Natural killer cell (primary cell): ENCODE measurements at regions not wholly inside any gene's neighbourhood (a gene's known extent, or its start where the extent isn't known, plus 50 kb on each side); places are given as distances from the start of the nearest gene placed in this dataset.

Experiments
- ATAC-seq, 3 donors: fragments of 150-1000 bp in 2 of 3; fragments of 200-7000 bp in 1 of 3; cut with Tn5 transposase; 1 replicate in 1 of 3; 2 replicates in 2 of 3; pipeline ENCODE4 v1.10.0; 2021; ENCODE audit warnings: mild to moderate bottlenecking in 2 of 3, moderate library complexity in 2 of 3
- DNase-seq, 2 donors: peaks; one replicate each; pipeline versions ENCODE4 v3.0.0 to v3.0.0-alpha.2; 2013 to 2021; ENCODE audit warnings: mixed read lengths in 1 of 2
- H3K27ac ChIP-seq: one replicate; pipeline ENCODE4 v1.5.1; 2013; ENCODE audit warnings: mild to moderate bottlenecking, low read length
- H3K27me3 ChIP-seq: one replicate; pipeline ENCODE4 v1.6.1; 2013; ENCODE audit warnings: low read length; ENCODE audit not compliant: control insufficient read depth, insufficient read depth
- H3K36me3 ChIP-seq: one replicate; pipeline ENCODE4 v1.6.1; 2013; ENCODE audit warnings: low read length; ENCODE audit not compliant: control insufficient read depth, insufficient read depth
- H3K4me1 ChIP-seq: one replicate; pipeline ENCODE4 v1.6.1; 2013; ENCODE audit warnings: low read length; ENCODE audit not compliant: control insufficient read depth, insufficient read depth
- H3K4me3 ChIP-seq: one replicate; pipeline ENCODE4 v1.5.1; 2013; ENCODE audit warnings: low read length
- H3K9me3 ChIP-seq: one replicate; pipeline ENCODE4 v1.6.1; 2013; ENCODE audit warnings: low read length; ENCODE audit not compliant: control insufficient read depth, insufficient read depth
- H3K27ac Mint-ChIP-seq, 2 donors: one replicate each; pipeline ENCODE4 v1.8.0; 2022; ENCODE audit warnings: mild to moderate bottlenecking in 2 of 2, mixed read lengths in 2 of 2, moderate library complexity in 1 of 2
- H3K27me3 Mint-ChIP-seq, 2 donors: one replicate each; pipeline ENCODE4 v1.8.0; 2022; ENCODE audit warnings: low read depth in 2 of 2, mixed read lengths in 2 of 2
- H3K36me3 Mint-ChIP-seq: one replicate; pipeline ENCODE4 v1.8.0; 2022; ENCODE audit warnings: mixed read lengths
- H3K4me1 Mint-ChIP-seq, 2 donors: one replicate each; pipeline ENCODE4 v1.8.0; 2022; ENCODE audit warnings: mixed read lengths in 2 of 2
- H3K4me3 Mint-ChIP-seq: one replicate; pipeline ENCODE4 v1.8.0; 2022; ENCODE audit warnings: mild to moderate bottlenecking, moderate library complexity, mixed read lengths
- H3K9me3 Mint-ChIP-seq, 2 donors: one replicate each; pipeline ENCODE4 v1.8.0; 2022; ENCODE audit warnings: mixed read lengths in 2 of 2
- CTCF ChIP-seq: fragments of 200-600 bp; IDR thresholded peaks from one replicate; pipeline ENCODE4 v1.8.0; 2022; ENCODE audit warnings: antibody characterized with exemption
- WGBS: methylation state at CpG from one replicate; pipeline ENCODE4 v1.1.7; 2013; ENCODE audit warnings: missing lambda C conversion rate; ENCODE audit not compliant: insufficient coverage; 5-methylcytosine and 5-hydroxymethylcytosine counted together
- intact Hi-C: fragments of 100-400 bp; cut with micrococcal nuclease; formaldehyde crosslinking; loops from one replicate; pipeline ENCODE4 v1.14.2; 2022

- peaks cover 24% of the 10 kb centered on the region for H3K27me3 ChIP-seq
- DNase-seq (no peak), ATAC-seq (no peak)
- no peak overlapping the region for H3K27ac ChIP-seq
- Mint-ChIP-seq H3K27ac (no peak overlapping the region), H3K27me3 (peaks cover 59 to 69% of the 10 kb centered on the region in 2 donors), H3K36me3 (no peaks in the 10 kb centered on the region), H3K4me3 (no peak overlapping the region), H3K4me1 (no peaks in the 10 kb centered on the region), H3K9me3 (no peaks in the 10 kb centered on the region)
- H3K4me1 ChIP-seq: no peaks in the 10 kb centered on the region
- no peaks in the 10 kb centered on the region for H3K36me3 ChIP-seq
- 29% methylated on average over 8 of the region's 11 CpGs for WGBS
- H3K4me3 ChIP-seq: no peak overlapping the region
- no peak for TF ChIP-seq CTCF
- no peaks in the 10 kb centered on the region for H3K9me3 ChIP-seq
- intact Hi-C loops: no loop called here
Measured at GRCh38 chr16:86289304-86289703, 221.0 kb upstream of the FOXF1 start.

GRCh38 chr16:86289907-86290306 is 220.4 kb upstream of the FOXF1 start:
- no peaks in the 10 kb centered on the region for H3K4me1 Mint-ChIP-seq
- intact Hi-C loops: no loop called here
- H3K9me3 Mint-ChIP-seq: no peaks in the 10 kb centered on the region
- 17% methylated on average over 2 of the region's 2 CpGs for WGBS
- DNase-seq (no peak), ATAC-seq (no peak)
- H3K4me1 ChIP-seq: no peaks in the 10 kb centered on the region
- H3K4me3 ChIP-seq: no peak overlapping the region
- H3K27ac Mint-ChIP-seq: no peak overlapping the region
- peaks cover 24% of the 10 kb centered on the region for H3K27me3 ChIP-seq
- H3K27ac ChIP-seq: no peak overlapping the region
- H3K27me3 Mint-ChIP-seq: peaks cover 64 to 69% of the 10 kb centered on the region in 2 donors
- no peaks in the 10 kb centered on the region for H3K9me3 ChIP-seq
- TF ChIP-seq CTCF: no peak
- H3K36me3 ChIP-seq: no peaks in the 10 kb centered on the region
- H3K36me3 Mint-ChIP-seq: no peaks in the 10 kb centered on the region
- H3K4me3 Mint-ChIP-seq: no peak overlapping the region

- DNase-seq: no peak
- no peaks in the 10 kb centered on the region for H3K9me3 Mint-ChIP-seq
- no peak for TF ChIP-seq CTCF
- Histone ChIP-seq H3K36me3 (no peaks in the 10 kb centered on the region), H3K9me3 (no peaks in the 10 kb centered on the region), H3K27ac (no peak overlapping the region), H3K4me1 (no peaks in the 10 kb centered on the region), H3K27me3 (peaks cover 16% of the 10 kb centered on the region), H3K4me3 (no peak overlapping the region)
- no peak overlapping the region for H3K4me3 Mint-ChIP-seq
- no peaks in the 10 kb centered on the region for H3K36me3 Mint-ChIP-seq
- H3K27ac Mint-ChIP-seq: no peak overlapping the region
- intact Hi-C loops: no loop called here
- WGBS: 72% methylated on average over 7 of the region's 7 CpGs
- no peak for ATAC-seq
- H3K4me1 Mint-ChIP-seq: no peaks in the 10 kb centered on the region
- H3K27me3 Mint-ChIP-seq: peaks cover 73 to 78% of the 10 kb centered on the region in 2 donors
Measured at GRCh38 chr16:86291491-86291890, 218.8 kb upstream of the FOXF1 start.

- Histone ChIP-seq H3K4me3 (no peak overlapping the region), H3K9me3 (no peaks in the 10 kb centered on the region), H3K27ac (no peak overlapping the region), H3K36me3 (no peaks in the 10 kb centered on the region), H3K27me3 (peaks cover 16% of the 10 kb centered on the region), H3K4me1 (no peaks in the 10 kb centered on the region)
- Mint-ChIP-seq H3K4me3 (no peak overlapping the region), H3K27me3 (peaks cover 75 to 84% of the 10 kb centered on the region in 2 donors), H3K27ac (no peak overlapping the region), H3K4me1 (no peaks in the 10 kb centered on the region), H3K36me3 (no peaks in the 10 kb centered on the region), H3K9me3 (no peaks in the 10 kb centered on the region)
- WGBS: 72% methylated on average over 16 of the region's 16 CpGs
- TF ChIP-seq CTCF: no peak
- ATAC-seq (no peak), DNase-seq (no peak)
- intact Hi-C loops: no loop called here
Measured at GRCh38 chr16:86292171-86292775, 218.1 kb upstream of the FOXF1 start.
